ENCODE measurements at regions not wholly inside any gene's neighbourhood (a gene's known extent, or its start where the extent isn't known, plus 50 kb on each side); places are given as distances from the start of the nearest gene placed in this dataset.

DNA sequence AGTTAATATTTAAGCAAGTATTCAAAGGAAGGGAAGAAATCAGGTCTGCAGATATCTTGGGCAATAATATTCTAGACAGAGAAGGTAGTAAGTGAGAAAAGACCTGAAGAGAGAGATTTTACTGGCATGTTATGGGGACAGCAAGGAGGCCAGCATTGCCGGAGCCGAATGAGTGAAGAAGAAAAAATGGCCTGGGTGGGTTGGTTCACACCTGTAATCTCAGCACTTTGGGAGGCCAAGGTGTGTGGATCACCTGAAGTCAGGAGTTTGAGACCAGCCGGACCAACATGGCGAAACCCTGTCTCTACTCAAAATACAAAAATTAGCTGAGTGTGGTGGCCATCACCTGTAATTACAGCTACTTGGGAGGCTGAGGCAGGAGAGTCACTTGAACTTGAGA lies 164.7 kb downstream of the VGLL3 start:
- DNase-seq = no peak
- intact Hi-C loops (cut with DNase I; ENCODE audit: low total_unique reads) = no loop called here
- TF ChIP-seq POLR2A (IDR thresholded peaks at IDR 0.05) (no peak), POLR2AphosphoS5 (IDR thresholded peaks at IDR 0.05) (no peak)
- TF ChIP-seq, protein P1, sequence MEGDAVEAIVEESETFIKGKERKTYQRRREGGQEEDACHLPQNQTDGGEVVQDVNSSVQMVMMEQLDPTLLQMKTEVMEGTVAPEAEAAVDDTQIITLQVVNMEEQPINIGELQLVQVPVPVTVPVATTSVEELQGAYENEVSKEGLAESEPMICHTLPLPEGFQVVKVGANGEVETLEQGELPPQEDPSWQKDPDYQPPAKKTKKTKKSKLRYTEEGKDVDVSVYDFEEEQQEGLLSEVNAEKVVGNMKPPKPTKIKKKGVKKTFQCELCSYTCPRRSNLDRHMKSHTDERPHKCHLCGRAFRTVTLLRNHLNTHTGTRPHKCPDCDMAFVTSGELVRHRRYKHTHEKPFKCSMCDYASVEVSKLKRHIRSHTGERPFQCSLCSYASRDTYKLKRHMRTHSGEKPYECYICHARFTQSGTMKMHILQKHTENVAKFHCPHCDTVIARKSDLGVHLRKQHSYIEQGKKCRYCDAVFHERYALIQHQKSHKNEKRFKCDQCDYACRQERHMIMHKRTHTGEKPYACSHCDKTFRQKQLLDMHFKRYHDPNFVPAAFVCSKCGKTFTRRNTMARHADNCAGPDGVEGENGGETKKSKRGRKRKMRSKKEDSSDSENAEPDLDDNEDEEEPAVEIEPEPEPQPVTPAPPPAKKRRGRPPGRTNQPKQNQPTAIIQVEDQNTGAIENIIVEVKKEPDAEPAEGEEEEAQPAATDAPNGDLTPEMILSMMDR (IDR thresholded peaks at IDR 0.05 in 8 of 11, conservative IDR thresholded peaks at IDR 0.05 in 3 of 11) = no peak

DNA sequence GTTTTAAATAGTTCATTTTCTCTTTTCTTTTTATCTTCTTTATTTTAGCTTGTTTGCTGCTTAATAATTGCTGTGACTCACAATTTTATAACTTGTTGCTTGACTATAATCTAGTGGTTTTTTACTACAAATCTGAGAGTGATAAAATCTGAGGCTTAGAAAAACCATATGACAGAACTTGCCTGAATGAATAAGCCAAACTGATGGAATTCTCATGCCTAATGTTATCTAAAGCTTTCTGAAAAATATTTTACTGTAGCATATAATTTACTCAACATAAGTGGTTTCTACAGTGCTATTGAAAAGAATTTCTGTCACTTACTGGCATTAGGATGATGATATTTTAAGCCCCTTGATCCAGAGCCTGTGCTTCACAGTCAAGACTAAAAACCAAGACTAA lies 175.1 kb downstream of the VGLL3 start:
- no peak for TF ChIP-seq POLR2AphosphoS5 (IDR thresholded peaks at IDR 0.05)
- DNase-seq = no peak
- H3K36me3 ChIP-seq = no peaks in the 10 kb centered on the region
- H3K27me3 ChIP-seq (replicated peaks in 1 of 7) = no peaks in the 10 kb centered on the region
- H3K27ac ChIP-seq = no peak overlapping the region
- no peaks in the 10 kb centered on the region for H3K4me1 ChIP-seq
- intact Hi-C loops (cut with DNase I; ENCODE audit: low total_unique reads) = no loop called here
- H3K4me3 ChIP-seq = no peak overlapping the region
- no peaks in the 10 kb centered on the region for H3K9me3 ChIP-seq

More for the DNA sequence above, 164.7 kb downstream of the VGLL3 start:
- Histone ChIP-seq H3K27ac (no peak overlapping the region), H3K4me1 (no peaks in the 10 kb centered on the region), H3K27me3 (replicated peaks in 1 of 7) (no peaks in the 10 kb centered on the region), H3K9me3 (no peaks in the 10 kb centered on the region), H3K36me3 (no peaks in the 10 kb centered on the region), H3K4me3 (no peak overlapping the region)
- WGBS, 5 donors = 88 to 94% (median 91%) methylated on average over 4 of the region's 4 CpGs

DNA sequence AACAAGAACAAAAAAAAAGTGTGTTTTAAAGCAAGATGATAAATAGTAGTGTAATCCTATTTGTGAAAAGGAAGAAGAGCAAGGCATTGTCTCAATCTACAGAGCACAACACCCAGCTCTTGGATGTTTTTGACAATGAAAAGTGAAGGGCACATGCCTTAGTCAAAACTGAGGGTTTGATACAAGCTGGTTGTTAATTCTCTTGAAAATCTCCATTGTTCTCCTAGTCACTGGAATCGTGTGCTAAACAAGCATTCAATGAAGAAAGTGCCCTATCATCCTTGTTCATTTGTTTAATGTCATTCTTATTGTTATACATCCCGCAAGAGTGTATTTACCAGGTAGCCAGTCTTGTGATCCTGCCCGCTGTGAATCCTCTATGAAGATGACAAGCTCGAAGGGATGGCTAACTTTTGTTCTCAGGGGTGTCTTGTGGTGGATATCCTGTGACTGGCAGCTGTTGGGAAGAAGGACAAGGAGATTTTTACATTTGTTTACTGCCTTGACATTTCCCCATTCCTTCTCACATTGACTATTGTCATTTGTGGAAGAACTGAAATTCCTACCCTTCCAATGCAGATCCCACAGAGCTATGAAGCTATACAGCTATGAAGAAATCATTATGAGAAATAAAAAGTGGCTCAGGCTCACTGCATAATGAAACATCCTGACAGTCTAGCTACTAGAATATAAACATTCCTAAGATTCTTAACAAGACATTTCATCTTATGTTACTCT lies 175.9 kb downstream of the VGLL3 start:
- H3K36me3 ChIP-seq = no peaks in the 10 kb centered on the region
- no peak overlapping the region for H3K4me3 ChIP-seq
- intact Hi-C loops (cut with DNase I; ENCODE audit: low total_unique reads) = no loop called here
- no peak for DNase-seq
- TF ChIP-seq POLR2AphosphoS5 (IDR thresholded peaks at IDR 0.05) (no peak), POLR2A (IDR thresholded peaks at IDR 0.05) (no peak)
- TF ChIP-seq, protein P1 (IDR thresholded peaks at IDR 0.05 in 8 of 11, conservative IDR thresholded peaks at IDR 0.05 in 3 of 11) = no peak
- H3K27ac ChIP-seq = no peak overlapping the region
- 53 to 68% (median 62%) methylated on average over 4 of the region's 4 CpGs for WGBS, 5 donors
- no peaks in the 10 kb centered on the region for H3K4me1 ChIP-seq
- no peaks in the 10 kb centered on the region for H3K27me3 ChIP-seq (replicated peaks in 1 of 7)
- no peaks in the 10 kb centered on the region for H3K9me3 ChIP-seq

DNA sequence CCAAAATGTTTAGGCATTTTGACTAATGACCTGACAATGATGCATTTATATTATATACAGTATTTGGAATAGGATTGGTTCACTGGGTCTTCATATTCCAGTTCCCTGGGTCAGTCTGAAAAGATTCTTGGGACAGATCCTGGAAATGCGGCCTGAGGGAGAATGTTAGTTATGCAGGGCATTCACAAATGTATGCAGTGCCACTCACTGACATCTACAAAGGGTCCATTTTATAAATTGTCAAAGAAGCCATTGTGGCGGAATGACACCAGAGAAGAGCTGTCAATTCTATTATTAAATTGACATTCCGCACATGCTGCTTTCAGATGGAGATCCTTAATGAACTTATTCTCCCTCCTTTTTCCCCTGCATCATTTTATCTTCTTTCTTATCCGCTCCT lies 176.6 kb downstream of the VGLL3 start:
- TF ChIP-seq POLR2AphosphoS5 (IDR thresholded peaks at IDR 0.05) = no peak
- TF ChIP-seq, protein P1 (IDR thresholded peaks at IDR 0.05 in 8 of 11, conservative IDR thresholded peaks at IDR 0.05 in 3 of 11) = no peak
- TF ChIP-seq POLR2A (IDR thresholded peaks at IDR 0.05) = no peak
- intact Hi-C loops (cut with DNase I; ENCODE audit: low total_unique reads) = no loop called here
- no peak for DNase-seq
- Histone ChIP-seq H3K9me3 (peaks cover 0 to 4% (median 0%) of the 10 kb centered on the region in 8 donors), H3K27me3 (replicated peaks in 1 of 7) (no peaks in the 10 kb centered on the region), H3K4me1 (no peaks in the 10 kb centered on the region), H3K4me3 (no peak overlapping the region), H3K36me3 (no peaks in the 10 kb centered on the region), H3K27ac (no peak overlapping the region)
- 80 to 87% (median 84%) methylated on average over 4 of the region's 4 CpGs for WGBS, 5 donors
